MCF 10A (cell line): ENCODE measurements at regions not wholly inside any gene's neighbourhood (a gene's known extent, or its start where the extent isn't known, plus 50 kb on each side); places are given as distances from the start of the nearest gene placed in this dataset.

Experiments used
- BruUV-seq: library from RNA; stranded (reverse); fragments of 400-500 nt; replicated peaks from 2 replicates; lab custom pipeline; 2021; lab: Mats Ljungman, UMichigan
- CTCF ChIA-PET: fragments of 300-600 bp; sonication (Branson Sonifier 250); formaldehyde crosslinking; extraction: SDS; loops from one replicate; lab custom pipeline; 2021; ENCODE audit warnings: antibody characterized with exemption, inconsistent platforms; lab: Yijun Ruan, JAX
- POLR2A ChIA-PET: fragments of 300-600, 350-650 bp; sonication (Branson Sonifier 250); formaldehyde crosslinking; extraction: SDS; loops from one replicate; lab custom pipeline; 2020; ENCODE audit warnings: antibody characterized with exemption, inconsistent platforms; lab: Yijun Ruan, JAX
- DNase-seq: peaks from one replicate; pipeline ENCODE4 v3.0.0-alpha.2; 2018; ENCODE audit not compliant: unreplicated experiment
- H3K27ac Mint-ChIP-seq: one replicate; pipeline ENCODE4 v1.8.0; 2022; ENCODE audit warnings: mild to moderate bottlenecking, low read depth, mixed read lengths; ENCODE audit not compliant: unreplicated experiment
- H3K27me3 Mint-ChIP-seq: one replicate; pipeline ENCODE4 v1.8.0; 2022; ENCODE audit warnings: mixed read lengths; ENCODE audit not compliant: insufficient read depth, unreplicated experiment
- H3K36me3 Mint-ChIP-seq: one replicate; pipeline ENCODE4 v1.8.0; 2022; ENCODE audit warnings: mild to moderate bottlenecking, moderate library complexity, mixed read lengths; ENCODE audit not compliant: insufficient read depth, unreplicated experiment
- H3K4me1 Mint-ChIP-seq: one replicate; pipeline ENCODE4 v1.8.0; 2022; ENCODE audit warnings: mixed read lengths; ENCODE audit not compliant: insufficient read depth, unreplicated experiment
- H3K4me3 Mint-ChIP-seq: one replicate; pipeline ENCODE4 v1.8.0; 2022; ENCODE audit warnings: mild to moderate bottlenecking, moderate library complexity, mixed read lengths; ENCODE audit not compliant: unreplicated experiment
- H3K9me3 Mint-ChIP-seq: one replicate; pipeline ENCODE4 v1.8.0; 2022; ENCODE audit warnings: mixed read lengths; ENCODE audit not compliant: unreplicated experiment
- CTCF ChIP-seq: fragments of 200-600 bp; IDR thresholded peaks from one replicate; pipeline ENCODE4 v1.8.0; 2022; ENCODE audit warnings: antibody characterized with exemption, mild to moderate bottlenecking; ENCODE audit not compliant: unreplicated experiment
- intact Hi-C: fragments of 100-400 bp; cut with micrococcal nuclease; formaldehyde crosslinking; loops from 2 replicates; pipeline ENCODE4 v1.14.1; 2022

- Mint-ChIP-seq H3K27ac (peak overlapping the region; percentile 71), H3K27me3 (no peaks in the 10 kb centered on the region), H3K9me3 (no peaks in the 10 kb centered on the region), H3K4me3 (no peak overlapping the region), H3K36me3 (peaks cover 9% of the 10 kb centered on the region), H3K4me1 (peaks cover 22% of the 10 kb centered on the region)
- no peak for TF ChIP-seq CTCF
- intact Hi-C loops: no loop called here
- ChIA-PET POLR2A (interaction anchor here (0.9 to 4.1 kb wide), 8 partner anchors 11 to 167 kb away, joined by 3 to 33 read pairs (median 6); no protein-coding TSS in a partner anchor), CTCF (interaction anchor here (0.6 to 1.6 kb wide), 6 partner anchors 11 to 281 kb away, joined by 3 to 5 read pairs (median 4); no protein-coding TSS in a partner anchor)
- no TSS peak for BruUV-seq
- DNase-seq: no peak
Observed at GRCh38 chr14:51563560-51563959, 88.2 kb upstream of the FRMD6 start.

- Mint-ChIP-seq H3K27ac (peak overlapping the region; percentile 71), H3K4me3 (no peak overlapping the region), H3K36me3 (peaks cover 18% of the 10 kb centered on the region), H3K4me1 (peaks cover 15% of the 10 kb centered on the region), H3K9me3 (no peaks in the 10 kb centered on the region), H3K27me3 (no peaks in the 10 kb centered on the region)
- TF ChIP-seq CTCF: no peak
- no TSS peak for BruUV-seq
- intact Hi-C loops: no loop called here
- DNase-seq: no peak
- POLR2A ChIA-PET: interaction anchor here (0.6 to 4.1 kb wide), 19 partner anchors 12 to 1111 kb away, joined by 3 to 33 read pairs (median 3); no protein-coding TSS in a partner anchor
- CTCF ChIA-PET: interaction anchor here (0.5 to 1.6 kb wide), 8 partner anchors 11 to 282 kb away, joined by 3 to 5 read pairs (median 4); no protein-coding TSS in a partner anchor
Observed at GRCh38 chr14:51564460-51564859, 87.2 kb upstream of the FRMD6 start.

GRCh38 chr14:51564986-51565604 is 86.6 kb upstream of the FRMD6 start:
- TF ChIP-seq CTCF: no peak
- BruUV-seq: no TSS peak
- Mint-ChIP-seq H3K4me3 (no peak overlapping the region), H3K36me3 (peaks cover 20% of the 10 kb centered on the region), H3K9me3 (no peaks in the 10 kb centered on the region), H3K27me3 (no peaks in the 10 kb centered on the region), H3K4me1 (peaks cover 12% of the 10 kb centered on the region), H3K27ac (peak overlapping the region; percentile 54)
- DNase-seq: peak; percentile 69
- ChIA-PET CTCF (interaction anchor here (0.6 to 1.6 kb wide), 7 partner anchors 18 to 282 kb away, joined by 3 to 5 read pairs (median 4); no protein-coding TSS in a partner anchor), POLR2A (interaction anchor here (0.6 to 4.1 kb wide), 18 partner anchors 10 to 1112 kb away, joined by 3 to 33 read pairs (median 3); no protein-coding TSS in a partner anchor)
- intact Hi-C loops: no loop called here

GRCh38 chr14:51566831-51567582 is 84.7 kb upstream of the FRMD6 start:
- H3K27ac Mint-ChIP-seq: no peak overlapping the region
- CTCF ChIA-PET: interaction anchor here (0.5 to 1.4 kb wide), 3 partner anchors 15 to 901 kb away, joined by 3 to 4 read pairs (median 3); no protein-coding TSS in a partner anchor
- no TSS peak for BruUV-seq
- peaks cover 16% of the 10 kb centered on the region for H3K36me3 Mint-ChIP-seq
- intact Hi-C loops: no loop called here
- H3K9me3 Mint-ChIP-seq: no peaks in the 10 kb centered on the region
- H3K27me3 Mint-ChIP-seq: no peaks in the 10 kb centered on the region
- TF ChIP-seq CTCF: no peak
- POLR2A ChIA-PET: interaction anchor here (1.0 to 1.9 kb wide), 5 partner anchors 10 to 79 kb away, joined by 3 to 5 read pairs (median 3); no protein-coding TSS in a partner anchor
- H3K4me3 Mint-ChIP-seq: no peak overlapping the region
- peaks cover 12% of the 10 kb centered on the region for H3K4me1 Mint-ChIP-seq
- DNase-seq: no peak
